Right lobe of liver (tissue), 4 donors: ENCODE measurements at regions not wholly inside any gene's neighbourhood (a gene's known extent, or its start where the extent isn't known, plus 50 kb on each side); places are given as distances from the start of the nearest gene placed in this dataset.

ENCODE experiments used
- POLR2A ChIP-seq: fragments of 450-650 bp; IDR thresholded peaks from one replicate; pipeline ENCODE4 v1.6.1; 2017; ENCODE audit warnings: antibody characterized with exemption, mild to moderate bottlenecking
- TF ChIP-seq, protein P1 (sequence below), 4 donors: fragments of 200-600 bp in 3 of 4; fragments of 450-650 bp in 1 of 4; IDR thresholded peaks; one replicate each; pipeline versions ENCODE4 v1.5.1 to v1.8.0; 2016 to 2022; ENCODE audit warnings: antibody characterized with exemption in 4 of 4, mild to moderate bottlenecking in 2 of 4
- donor health status: DM: no; HTN: no; CAD: no.
- donor health status: DM: no; HTN: no; CAD: no.
- donor health status: DM: no; HTN: yes; CAD: no.

DNA sequence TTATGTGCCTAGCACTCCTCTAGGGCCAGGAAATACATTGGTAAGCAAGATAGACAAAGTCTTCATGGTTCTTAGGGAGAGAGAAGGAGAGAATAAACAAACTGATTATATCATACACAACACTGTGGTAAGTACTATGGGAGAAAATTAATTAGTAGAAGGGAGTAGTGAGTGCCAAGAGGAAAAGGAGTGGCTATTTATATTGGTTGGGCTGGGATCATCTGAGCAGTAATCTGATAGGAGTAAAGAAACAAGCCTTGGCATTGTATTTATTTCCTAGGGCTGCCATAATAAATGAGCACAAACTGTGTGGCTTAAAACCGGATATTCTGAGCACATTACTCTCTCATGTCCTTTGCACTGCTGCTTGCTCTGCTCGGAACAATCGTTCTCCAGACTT lies 158.1 kb upstream of the PHF14 start:
- TF ChIP-seq, protein P1, sequence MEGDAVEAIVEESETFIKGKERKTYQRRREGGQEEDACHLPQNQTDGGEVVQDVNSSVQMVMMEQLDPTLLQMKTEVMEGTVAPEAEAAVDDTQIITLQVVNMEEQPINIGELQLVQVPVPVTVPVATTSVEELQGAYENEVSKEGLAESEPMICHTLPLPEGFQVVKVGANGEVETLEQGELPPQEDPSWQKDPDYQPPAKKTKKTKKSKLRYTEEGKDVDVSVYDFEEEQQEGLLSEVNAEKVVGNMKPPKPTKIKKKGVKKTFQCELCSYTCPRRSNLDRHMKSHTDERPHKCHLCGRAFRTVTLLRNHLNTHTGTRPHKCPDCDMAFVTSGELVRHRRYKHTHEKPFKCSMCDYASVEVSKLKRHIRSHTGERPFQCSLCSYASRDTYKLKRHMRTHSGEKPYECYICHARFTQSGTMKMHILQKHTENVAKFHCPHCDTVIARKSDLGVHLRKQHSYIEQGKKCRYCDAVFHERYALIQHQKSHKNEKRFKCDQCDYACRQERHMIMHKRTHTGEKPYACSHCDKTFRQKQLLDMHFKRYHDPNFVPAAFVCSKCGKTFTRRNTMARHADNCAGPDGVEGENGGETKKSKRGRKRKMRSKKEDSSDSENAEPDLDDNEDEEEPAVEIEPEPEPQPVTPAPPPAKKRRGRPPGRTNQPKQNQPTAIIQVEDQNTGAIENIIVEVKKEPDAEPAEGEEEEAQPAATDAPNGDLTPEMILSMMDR (IDR thresholded peaks at IDR 0.05), result no peak
- no peak for TF ChIP-seq POLR2A
